GM18873 (cell line): ENCODE measurements at regions not wholly inside any gene's neighbourhood (a gene's known extent, or its start where the extent isn't known, plus 50 kb on each side); places are given as distances from the start of the nearest gene placed in this dataset.
"Not testable (repeated sequence)": the region's sequence is repeated elsewhere in the genome, so short reads cannot be mapped to it uniquely, and the experiment has no call there.

Experiments used
- ATAC-seq: cut with Tn5 transposase; IDR thresholded peaks from one replicate; pipeline ENCODE4 v1.9.1; 2021; ENCODE audit warnings: mild to moderate bottlenecking, moderate library complexity, moderate number of reproducible peaks; ENCODE audit not compliant: unreplicated experiment, low FRiP score

DNA sequence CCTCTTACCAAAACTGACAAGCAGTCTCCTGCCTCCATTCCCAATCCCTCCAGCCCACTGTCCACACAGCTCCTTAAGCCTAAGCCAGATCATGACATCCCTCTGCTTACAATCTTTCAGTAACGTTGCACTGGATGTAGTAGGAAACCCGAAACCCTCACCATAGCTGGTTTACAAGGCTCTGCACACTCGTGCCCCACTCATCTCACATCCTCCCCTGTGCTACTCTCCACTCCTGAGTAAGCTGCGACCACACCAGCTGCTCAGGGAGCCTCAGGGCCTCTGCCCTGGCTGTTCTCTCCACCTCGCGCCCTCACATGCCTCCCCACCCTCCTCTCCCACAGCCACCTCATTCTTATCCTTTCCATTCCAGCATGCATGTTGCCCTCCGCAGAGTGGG is 288.9 kb downstream of the ANAPC1 start:
- ATAC-seq: not testable (repeated sequence)

DNA sequence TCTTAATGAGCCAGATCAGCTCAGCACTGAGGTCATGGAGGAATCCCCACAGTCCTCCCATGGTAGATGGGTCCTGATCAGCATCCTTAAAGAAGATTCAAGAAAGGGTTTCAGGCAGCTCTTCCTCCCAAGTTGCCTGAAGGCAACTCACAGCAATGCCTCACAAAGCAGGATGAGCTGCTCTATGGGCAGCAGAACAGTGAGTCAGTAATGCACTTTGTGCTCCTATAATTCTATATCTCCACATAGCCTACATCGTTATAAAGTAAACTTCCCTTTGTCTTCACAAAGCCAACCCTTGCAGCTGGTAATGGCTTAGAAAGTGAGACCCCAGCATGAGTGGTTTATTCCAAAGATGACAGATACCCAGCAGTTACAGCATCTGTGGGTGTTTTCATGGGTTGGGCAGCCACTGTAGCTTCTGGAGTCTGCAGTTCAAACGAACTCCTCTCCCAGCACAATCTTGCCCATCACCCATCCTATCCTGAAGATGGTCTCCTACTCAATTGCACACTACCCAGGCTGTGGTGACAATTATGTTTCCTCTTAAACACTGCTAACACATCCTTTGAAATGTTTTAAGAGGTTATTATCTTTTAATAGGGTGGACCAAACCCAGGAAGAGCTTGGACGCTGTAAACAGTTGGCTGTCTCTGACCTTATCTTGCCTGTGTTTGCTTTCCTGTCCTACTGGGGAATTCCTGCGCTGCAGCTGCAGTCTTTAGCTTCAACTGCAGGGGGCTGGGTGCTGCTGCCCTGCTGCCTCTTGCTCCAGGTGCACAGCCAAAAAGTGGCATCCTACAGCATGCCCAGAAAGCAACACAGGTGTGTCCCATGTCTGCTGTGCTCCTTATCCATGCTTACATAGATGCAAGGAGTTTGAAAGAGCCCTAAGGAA is 286.9 kb downstream of the ANAPC1 start:
- not testable (repeated sequence) for ATAC-seq

DNA sequence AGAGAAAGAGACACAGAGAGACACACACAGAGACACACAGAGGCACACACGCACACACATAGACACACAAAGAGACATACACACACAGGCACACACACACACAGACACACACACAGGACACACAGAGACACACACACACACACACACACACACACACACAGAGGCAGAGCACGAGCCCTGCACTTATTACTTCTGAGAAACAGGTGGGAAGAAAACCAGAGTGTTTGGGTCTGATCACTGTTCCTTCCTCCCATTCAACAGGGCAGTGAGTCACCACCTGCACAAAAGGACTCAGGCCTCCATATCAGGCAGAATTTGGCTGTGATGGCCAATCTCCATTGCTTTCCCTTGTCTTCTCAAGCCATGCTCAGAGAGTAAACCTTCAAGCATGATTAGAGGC is 285.0 kb downstream of the ANAPC1 start:
- ATAC-seq: not testable (repeated sequence)

DNA sequence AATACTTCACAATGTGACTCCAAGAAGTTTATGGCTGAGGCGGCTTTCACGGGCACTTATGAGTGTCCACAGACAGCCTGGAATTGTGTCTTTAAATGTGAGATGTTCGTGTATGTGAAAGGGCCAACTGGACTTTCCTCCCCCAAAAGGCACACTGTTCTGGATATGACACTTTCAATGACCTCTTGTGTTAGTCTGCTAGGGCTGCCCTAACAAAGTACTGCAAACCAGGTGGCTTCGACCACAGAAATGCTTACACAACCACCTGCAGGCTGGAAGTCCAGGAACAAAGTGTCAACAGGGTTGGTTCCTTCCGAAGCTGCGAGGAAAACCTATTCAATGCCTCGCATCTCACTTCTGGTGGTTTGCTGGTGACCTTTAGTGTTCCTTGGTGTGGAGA is 281.7 kb downstream of the ANAPC1 start:
- ATAC-seq: not testable (repeated sequence)

DNA sequence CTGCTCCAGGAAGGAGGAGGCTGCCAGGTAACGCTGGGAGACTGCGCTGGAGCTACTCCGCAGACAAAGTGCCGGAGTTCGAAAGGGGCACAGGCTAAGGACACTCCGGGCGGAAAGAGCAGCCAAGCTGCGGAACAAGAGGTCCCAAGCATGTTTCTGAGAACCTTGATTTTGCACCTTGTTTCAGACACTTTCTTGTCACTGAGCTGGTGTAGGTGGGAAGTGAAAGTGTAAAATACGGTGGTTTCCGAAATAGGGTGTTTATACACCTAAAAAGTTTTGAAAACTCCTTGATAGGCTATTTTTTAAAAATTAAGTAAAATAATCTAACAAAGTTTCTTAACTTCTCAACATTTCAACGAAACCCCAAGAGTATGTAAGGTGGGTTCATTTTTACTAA is 278.2 kb downstream of the ANAPC1 start:
- not testable (repeated sequence) for ATAC-seq

DNA sequence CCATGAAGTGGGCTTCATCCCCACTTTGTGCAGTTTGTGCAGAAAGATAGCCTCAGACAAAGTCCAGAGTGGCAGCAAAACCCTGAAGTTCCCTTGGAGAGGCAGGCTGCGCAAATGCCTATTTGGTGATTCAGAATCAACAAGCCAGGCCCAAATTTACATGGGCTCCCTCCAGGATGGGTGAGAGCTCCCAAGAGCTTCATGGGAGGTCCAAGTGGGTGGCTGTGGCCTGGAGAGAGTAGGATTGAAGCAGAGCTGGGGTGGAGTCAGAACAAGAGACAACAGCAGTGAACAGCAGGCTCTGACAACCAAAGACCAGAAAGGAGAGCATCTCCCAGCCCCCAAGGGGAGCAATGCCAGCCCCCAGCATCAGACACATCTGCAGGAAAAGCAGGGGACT is 277.4 kb downstream of the ANAPC1 start:
- not testable (repeated sequence) for ATAC-seq

DNA sequence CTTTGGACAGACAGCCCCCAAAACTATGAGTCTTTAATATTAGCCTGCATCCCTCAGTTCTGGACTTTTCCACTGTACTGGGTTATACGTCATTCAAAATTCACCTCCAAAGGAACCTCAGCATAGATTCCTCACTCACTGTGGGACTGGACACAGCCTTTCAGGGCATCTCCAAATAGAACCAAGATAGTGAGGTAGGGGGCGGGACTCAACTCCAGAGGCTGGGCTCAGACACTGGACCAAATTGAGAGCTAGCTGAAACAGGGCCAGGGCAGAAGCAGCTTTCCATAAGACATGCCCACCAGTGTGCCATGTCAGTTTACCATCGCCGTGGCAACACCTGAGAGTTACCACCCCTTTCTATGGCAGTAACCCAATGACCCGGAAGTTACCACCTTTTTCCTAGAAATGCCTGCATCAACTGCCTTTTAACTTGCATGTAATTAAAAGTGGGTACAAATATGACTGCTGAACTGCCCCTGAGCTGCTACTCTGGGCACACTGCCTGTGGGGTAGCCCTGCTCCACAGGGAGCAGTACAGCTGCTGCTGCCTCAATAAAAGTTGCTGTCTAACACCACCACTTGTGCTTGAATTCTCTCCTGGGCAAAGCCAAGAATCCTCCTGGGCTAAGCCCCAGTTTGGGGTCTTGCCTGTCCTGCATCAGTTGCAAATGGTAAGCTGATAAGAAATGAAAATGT is 274.7 kb downstream of the ANAPC1 start:
- not testable (repeated sequence) for ATAC-seq

DNA sequence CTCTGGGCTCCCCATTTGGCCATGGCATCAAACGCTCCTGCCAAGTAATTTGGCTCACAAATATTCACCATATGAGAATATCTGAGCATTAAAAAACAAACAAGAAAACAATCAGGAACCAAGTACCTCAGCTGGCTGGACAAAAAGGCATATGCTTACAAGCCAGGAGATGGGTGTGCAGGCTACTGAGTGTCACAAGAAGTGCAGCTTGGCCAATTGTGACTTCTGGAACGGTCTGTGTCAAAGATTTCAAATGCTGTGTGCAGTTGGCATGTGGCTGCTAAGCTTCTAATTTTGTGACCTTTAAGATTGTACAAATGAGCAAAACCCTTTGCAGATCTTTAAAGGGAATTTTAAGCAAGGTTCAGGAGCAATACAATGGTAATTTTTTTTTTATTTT is 274.0 kb downstream of the ANAPC1 start:
- ATAC-seq: not testable (repeated sequence)

DNA sequence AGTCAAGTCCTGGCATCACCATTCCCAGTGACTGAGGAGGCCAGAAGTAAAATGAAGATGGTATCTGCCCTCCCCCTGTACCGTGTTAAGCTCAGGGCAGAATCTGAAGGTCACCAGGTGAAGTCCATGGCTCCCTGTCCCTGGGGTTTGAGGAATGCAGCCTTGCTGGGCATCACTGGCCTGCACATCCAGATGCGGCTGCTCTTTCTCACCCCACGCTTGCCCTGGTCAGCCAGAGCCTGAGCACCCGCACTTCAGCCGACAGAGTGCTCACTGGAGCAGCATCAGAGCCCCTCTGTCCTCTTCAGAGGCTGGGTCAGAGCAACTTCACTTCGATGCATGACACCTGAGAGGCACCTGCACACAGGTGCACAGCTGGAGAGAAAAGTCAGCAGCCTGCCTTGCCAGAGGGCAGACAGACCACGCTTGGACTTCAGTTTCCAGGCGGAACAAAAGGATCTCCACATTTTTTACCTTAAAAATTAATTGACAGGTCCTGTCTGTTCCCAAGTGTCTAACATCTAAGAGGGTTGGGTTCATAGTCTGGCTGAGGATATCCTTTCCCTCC is 267.3 kb downstream of the ANAPC1 start:
- no peak for ATAC-seq

DNA sequence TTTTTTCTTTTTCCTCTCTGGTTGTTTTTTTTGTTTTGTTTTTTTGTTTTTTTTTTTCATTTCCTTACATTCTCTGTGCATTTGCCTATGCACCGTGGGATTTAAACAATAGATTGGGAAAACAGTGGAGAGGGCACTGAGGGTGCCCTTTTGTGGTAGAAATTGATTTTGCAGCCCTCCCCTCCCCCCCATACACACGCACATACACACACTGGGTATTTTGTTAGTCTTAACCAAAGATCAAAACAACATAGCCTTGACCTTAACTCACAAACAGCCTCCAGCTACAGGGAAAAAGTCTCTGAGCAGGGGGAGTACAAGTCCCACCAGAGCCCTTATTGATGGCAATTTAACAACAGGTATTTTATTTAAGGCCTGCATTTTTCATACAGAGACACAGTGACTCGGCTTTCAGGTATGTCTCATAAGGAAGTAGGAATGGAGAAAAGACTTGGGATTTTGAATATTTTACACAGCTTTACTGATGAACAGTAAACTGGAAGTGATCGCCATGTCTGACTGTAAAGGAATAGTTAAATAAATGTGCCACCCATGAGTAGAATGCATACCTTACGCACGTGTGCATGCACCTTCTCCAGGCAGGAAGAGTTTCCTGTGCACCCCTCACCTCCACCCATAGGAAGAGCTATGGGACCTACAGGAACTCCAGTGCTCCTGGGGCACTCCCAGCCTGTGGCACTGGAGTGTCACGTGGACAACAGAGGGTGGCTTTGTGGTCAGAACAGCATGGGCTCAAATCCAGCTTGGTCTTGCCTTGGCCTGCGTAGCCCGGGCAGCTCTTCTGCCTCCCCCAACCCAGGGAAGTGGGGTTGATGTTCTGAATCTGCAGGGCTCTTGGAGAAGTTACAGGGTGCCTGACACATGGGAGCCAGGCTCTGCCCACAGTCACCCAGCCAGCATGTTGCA is 266.4 kb downstream of the ANAPC1 start:
- no peak for ATAC-seq

DNA sequence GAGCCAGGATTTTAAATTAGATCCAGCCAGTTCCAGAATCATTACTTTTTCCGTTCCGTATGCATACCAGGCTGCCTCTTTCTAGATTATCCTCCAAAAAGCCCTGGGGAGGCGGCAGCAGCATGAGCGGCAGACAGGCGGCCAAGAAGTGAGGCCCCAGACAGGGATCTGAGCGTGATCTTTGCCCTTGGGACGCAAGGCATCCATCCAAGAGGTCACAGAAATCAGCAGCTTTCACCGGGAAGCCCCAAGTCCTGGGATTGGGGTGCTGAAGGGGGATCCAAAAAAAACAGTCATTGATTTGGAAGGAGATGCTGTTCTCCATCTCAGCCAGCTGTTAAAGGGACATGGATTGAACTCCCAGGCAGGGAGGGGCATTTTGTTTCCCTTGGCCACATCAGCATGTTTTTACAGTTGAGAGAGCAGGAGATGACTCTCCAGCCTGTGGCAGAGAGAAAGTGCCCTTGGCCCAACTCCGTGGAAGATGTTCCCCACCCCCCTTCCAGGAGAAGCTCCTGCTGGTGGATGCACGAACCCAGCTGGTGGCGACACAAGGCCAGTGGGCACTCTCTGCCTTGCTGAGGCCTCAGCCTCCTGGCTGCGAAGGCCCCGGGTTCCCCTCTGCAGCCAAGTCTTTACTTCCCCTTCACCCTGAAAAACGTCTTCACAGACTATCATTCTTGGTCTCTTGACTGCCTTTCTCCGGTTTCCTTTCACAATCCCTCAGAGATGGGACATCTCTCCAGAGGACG is 265.6 kb downstream of the ANAPC1 start:
- ATAC-seq: no peak

DNA sequence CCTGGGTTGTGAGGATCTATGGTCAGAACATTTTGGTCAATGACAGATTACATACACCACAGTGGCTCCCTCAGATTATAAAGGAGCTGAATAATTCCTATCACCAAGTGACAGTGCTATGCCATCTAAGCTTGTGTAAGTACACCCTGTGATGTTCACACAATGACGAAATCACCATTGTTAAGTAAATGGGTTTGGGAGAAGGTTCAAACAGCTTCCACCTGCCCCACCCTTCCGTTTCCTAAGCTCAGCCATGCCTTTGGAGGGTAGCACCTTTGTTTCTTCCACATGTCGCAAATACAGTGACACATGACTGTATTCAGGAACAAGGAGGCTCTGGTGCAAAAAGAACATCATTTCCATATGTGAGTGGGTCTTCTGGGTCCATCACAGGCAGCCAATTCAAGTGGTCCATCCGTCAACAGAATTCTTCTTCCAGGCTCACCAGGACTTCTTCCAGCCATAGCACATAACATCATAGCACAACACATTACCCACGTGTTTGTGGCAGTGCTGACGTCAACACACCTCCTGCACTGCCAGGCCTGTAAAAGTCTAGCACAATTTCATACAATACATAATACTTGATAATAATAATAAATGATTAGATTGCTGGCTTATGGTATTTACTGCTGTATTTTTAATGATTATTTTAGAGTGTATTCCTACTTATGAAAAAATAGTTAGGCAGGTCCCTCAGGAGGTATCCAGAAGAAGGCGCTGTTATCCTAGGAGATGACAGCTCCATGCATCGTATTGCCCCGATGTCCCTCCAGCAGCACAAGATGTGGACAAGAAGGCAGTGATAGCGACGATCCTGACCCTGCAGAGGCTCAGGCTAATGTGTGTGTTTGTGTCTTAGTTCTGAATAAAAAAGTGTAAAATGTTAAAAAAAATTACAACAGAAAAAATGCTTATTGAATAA is 264.8 kb downstream of the ANAPC1 start:
- ATAC-seq: no peak

DNA sequence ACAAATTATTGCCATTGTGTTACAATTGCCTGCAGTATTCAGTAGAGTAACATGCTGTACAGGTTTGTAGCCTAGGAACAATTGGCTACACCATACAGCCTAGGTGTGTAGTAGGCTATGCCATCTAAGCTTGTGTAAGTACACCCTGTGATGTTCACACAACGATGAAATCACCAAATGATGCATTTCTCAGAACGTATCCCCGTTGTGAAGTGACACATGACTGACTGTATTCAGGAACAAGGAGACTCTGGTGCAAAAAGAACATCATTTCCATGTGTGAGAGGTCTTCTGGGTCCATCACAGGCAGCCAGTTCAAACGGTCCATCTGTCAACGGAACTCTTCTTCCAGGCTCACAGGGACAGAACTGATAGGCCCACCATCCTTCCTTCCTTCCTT is 263.7 kb downstream of the ANAPC1 start:
- ATAC-seq: no peak

DNA sequence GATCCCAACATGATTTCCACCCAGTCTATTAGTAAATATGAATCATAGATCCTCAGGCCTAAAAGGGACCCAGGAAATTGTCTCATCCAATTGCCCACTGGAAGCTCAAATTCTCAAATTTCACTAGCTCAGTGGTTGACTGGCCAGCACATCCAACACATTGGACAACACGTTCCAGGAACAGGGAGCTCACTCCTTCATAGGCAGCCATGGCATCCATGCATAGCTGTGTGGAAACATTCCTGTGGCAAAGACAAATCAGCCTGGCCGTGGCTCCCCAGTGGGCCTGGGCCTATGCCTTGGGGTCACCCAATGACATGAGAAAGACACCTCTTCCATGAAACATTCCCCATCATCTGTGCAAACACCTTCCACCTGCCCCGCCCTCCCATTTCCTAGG is 261.1 kb downstream of the ANAPC1 start:
- ATAC-seq: no peak

DNA sequence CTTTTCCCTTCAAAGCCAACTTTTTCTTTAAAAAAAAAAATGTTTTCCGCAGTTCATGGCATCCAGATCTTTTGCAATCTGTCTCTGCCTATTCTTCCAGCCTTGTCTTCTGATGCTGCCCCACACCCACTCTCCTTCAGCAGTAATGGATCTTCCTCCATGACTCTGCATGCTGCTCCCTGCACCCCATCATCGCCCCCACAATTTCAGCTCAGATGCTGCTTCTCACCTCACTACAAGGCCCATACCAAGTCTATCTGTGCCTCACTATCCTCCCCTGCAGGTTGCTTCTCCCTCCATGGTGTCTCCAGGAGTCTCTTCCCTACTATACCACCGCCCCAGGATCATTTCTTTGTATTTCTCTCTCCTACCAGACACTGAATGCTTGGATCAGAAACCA is 260.6 kb downstream of the ANAPC1 start:
- no peak for ATAC-seq

DNA sequence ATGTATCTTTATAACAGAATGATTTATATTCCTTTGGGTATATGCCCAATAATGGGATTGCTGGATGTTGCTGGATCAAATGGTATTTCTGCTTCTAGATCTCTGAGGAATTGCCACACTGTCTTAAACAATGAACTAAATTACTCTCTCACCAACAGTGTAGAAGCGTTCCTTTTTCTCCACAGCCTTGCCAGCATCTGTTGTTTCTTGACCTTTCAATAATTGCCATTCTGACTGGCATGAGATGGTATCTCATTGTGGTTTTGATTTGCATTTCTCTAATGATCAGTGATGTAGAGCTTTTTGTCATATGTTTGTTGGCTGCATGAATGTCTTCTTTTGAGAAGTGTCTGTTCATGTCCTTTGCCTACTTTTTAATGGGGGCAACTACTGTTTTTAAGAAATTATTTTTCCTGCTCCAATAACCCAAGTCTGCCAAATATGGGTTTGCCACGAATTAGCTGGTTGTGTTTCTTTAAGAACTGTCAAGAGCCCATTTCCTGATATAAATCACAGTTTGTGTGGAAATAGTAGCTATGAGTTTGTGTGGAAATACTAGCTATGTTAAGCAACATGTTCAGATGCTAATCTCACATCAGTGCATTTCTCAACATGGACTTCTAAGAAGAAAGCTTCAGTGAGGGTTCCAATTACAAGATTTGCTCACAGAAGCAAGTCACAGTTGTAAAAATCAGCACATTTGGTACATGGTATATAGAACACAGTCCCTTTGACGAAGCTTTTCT is 259.4 kb downstream of the ANAPC1 start:
- ATAC-seq: no peak

DNA sequence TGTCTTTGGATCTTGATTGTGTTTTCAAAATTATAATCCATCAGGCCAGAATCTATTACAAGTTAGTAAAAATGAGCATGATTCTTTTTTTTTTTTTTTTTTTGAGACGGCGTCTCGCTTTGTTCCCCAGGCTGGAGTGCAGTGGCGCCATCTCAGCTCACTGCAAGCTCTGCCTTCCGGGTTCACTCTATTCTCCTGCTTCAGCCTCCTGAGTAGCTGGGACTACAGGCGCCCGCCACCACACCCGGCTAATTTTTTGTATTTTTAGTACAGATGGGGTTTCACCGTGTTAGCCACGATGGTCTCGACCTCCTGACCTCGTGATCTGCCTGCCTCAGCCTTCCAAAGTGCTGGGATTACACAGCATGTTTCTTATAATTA is 258.8 kb downstream of the ANAPC1 start:
- not testable (repeated sequence) for ATAC-seq
